GM18909 (cell line): ENCODE measurements at regions not wholly inside any gene's neighbourhood (a gene's known extent, or its start where the extent isn't known, plus 50 kb on each side); places are given as distances from the start of the nearest gene placed in this dataset.

Source experiments
- ATAC-seq: cut with Tn5 transposase; IDR thresholded peaks from one replicate; pipeline ENCODE4 v1.9.1; 2021; ENCODE audit warnings: mild to moderate bottlenecking; ENCODE audit not compliant: unreplicated experiment, poor library complexity

DNA sequence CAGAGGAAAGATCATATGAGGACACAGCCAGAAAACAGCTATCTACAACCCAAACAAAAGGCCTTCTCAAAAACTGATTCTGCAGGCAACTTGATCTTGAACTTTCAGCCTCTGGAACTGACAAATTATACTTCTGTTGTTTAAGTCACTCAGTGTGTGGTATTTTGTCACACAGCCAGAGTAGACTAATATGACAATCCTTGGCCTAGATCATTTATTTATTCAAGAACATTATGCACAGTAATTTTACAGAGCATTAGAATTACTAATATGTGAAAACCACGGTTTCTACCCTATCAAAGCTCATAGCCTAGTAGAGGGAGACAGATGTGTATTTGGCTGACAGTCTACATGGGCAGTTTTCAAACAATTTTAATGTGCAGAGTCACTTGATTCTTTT, 167.8 kb upstream of the PCDH18 start:
- ATAC-seq = no peak

DNA sequence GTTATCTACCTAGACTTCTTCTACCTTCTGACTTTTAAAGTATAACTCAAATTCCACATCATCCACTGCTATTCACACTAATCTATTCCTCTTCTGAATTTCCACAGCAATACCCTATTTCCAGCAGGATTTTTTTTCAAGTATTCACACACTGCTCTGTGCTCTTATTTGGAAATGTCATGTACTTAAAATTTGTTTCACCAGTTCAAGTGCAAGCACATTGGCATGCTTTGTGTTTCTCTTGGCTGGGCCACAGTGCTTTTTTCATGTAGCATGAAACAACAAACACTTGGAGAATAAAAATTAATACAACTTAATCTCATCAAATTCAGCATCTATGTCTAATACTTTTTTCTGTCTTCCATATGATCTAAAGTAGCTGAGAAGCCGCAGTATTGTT, 161.8 kb upstream of the PCDH18 start:
- ATAC-seq = no peak

DNA sequence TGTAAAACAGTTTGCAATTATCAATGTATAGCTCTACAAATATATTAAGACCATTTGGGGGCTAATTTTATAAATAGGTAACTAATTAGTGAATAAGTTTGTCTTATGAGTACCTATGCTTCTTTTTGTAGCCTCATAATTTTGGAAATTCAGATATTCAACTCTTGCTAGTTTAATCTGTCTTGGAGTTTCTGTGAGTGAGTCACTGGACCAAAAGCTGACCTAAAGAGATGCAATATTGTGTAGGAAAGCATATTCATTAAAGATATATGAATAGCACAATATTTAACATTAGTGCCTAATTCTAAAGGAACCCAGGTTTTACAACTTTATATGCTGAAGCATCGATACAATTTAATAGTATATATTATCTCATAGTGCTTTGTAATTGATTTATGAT, 161.3 kb upstream of the PCDH18 start:
- no peak for ATAC-seq

GRCh38 chr4:137692205-137692604, 159.9 kb upstream of the PCDH18 start:
- ATAC-seq = no peak

GRCh38 chr4:137688651-137689050, 156.4 kb upstream of the PCDH18 start:
- no peak for ATAC-seq

- no peak for ATAC-seq
Measured at GRCh38 chr4:137685357-137685756, 153.1 kb upstream of the PCDH18 start.

- ATAC-seq = no peak
Measured at GRCh38 chr4:137681081-137681480, 148.8 kb upstream of the PCDH18 start.

DNA sequence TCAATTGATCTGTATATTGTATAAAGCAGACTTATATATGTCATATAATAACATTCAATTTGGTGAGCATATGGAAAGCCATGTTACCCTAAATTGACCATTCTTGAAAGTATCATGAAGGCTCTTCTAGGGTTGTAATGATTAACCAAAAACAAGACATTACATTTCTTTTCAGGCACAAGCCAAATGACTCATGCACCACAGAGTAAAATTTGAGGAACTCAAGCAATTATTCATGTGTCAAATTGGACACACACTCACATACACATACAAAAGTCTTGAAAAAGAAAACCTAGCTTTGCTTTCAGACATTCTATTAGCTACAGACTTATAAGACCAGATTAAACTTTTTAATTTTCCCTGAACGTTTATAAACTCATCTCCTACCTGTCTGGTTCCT, 146.5 kb upstream of the PCDH18 start:
- ATAC-seq = peak; percentile 82

DNA sequence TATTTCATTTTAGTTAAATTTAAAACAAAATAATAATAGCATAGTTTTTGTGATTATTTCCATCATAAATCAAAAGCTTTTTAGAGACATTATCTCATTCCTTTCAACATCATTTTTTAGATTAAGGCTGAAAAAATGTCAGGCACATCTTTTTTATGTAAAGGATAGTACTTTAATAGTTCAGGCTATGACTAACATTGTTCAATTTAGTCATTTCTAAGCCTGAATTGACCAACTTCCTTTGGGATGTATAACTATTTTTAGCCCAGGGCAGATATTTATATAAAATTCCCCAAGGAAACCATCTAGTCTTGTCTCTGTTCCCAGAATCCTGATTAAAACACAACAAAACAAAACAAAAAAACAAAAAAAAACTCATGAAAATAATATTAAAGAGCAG, 145.6 kb upstream of the PCDH18 start:
- no peak for ATAC-seq

- peak; percentile 59 for ATAC-seq
Measured at GRCh38 chr4:137676357-137676998, 144.2 kb upstream of the PCDH18 start.

DNA sequence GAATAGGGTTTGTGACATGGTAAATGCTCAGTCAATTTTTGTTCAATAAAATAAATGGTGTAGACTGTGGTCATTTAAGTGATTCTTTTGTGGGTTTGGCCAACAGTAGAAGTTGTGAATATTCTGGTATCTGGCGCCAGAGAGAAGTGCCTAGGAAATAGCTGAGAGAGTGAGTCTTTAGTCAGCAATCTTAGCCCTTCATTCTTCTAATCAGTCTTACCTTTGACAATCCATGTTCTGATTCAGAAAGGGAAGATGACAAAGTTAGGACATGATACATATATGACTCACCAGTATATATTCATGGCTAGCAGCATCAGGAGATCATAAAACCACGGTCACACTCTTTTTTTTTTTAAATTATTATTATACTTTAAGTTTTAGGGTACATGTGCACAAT, 141.8 kb upstream of the PCDH18 start:
- no peak for ATAC-seq

DNA sequence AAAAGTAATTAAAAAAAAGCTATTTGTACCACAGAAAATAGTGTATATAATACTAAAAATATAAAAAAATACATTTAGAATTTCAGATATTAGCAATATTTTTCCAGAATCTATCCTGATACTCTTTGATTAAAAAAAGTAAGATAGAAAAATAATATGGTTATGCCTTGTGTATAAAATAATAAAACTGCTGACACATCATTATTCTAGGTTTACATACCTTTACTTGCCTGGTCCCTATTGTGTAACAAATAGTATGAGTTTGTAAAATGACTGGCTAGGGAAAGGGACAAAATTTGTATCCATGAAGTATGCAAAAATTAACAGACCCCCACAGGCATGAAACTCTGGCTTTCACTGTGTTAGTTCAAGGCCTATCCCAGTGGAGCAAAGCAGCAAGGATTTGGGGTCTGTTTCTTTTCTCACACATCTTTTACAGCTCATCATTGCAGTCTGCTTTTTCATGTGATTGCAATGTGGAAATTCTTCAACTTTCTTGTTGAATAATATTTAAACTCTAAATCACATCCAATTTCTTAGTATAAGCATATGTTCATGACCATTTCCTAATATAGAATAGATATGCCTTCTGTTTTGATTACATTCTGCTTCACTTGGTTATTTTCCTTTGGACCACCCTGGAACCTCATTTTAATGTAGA, 136.7 kb upstream of the PCDH18 start:
- ATAC-seq = no peak

- no peak for ATAC-seq
Measured at GRCh38 chr4:137664416-137664815, 132.1 kb upstream of the PCDH18 start.

DNA sequence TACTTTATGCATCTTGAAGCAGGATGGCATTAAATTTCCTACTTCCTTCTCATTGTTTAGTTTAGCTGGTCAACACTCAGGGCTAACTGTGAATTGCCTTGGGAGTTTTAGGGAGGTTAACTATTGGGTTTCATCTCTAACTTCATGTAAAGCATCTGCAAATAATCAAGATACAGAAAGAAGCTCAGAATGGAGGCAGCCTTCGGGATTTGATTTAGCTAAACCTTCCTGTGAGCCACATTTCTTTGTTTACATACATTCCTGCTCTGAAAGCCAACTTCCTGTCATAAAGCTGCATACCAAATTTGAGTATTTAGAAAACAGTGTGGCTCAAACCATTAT, 131.7 kb upstream of the PCDH18 start:
- ATAC-seq = no peak

DNA sequence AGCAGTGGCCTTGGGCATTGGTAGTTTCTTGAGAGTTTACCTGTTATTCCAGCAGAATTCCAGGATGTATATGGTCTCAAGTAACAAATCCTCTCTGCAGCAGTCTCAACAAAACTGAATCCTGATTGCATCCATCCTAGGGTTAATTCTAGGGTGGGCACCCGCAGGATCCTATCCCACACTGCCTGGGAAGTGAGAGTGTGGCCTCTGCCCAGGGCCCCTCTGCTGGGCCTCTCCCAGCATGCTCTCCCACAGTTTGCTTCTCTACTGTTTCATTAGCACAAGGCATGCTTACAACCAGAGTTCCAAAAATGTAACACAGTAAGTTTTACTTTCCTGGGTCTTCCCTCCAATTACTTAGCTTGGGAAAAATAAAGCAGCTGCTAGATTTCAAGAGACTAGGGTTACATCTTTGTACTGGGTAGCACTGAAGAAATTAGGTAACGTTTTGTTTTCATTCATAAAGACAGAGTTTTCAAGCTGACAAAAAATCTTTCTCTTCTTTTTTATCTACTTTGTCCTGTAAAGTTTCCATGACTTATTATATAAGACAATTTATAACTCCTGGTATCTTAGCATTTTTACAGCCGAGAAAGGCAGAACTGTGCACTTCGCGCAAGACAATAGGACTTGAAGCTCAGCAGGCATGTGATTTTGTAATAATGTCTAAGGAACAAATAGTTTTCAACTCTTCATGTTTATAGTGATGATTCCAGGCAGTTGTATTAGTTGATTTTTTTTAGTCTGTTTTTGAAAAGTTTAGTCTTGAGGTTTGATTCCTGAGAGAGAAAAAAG, 131.2 kb upstream of the PCDH18 start:
- no peak for ATAC-seq

DNA sequence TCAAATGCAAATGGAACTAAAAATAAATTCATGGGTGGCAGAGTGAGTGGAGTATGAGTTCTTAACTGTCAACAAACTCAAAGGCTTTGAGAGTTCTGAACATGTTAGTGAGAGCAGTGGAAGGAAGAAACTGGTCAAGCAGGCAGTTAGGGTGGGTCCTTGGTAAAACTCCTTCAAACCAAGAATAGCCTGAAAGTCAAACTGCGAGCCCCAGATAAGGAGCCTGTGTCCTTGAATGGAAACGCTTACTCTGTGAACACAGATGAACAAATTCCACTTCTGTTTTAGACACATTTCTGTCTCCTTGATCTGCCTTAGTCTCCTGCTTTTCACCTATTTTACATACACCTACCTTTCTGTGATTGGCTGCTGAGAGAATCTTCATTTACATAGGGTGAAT, 129.4 kb upstream of the PCDH18 start:
- ATAC-seq = no peak

DNA sequence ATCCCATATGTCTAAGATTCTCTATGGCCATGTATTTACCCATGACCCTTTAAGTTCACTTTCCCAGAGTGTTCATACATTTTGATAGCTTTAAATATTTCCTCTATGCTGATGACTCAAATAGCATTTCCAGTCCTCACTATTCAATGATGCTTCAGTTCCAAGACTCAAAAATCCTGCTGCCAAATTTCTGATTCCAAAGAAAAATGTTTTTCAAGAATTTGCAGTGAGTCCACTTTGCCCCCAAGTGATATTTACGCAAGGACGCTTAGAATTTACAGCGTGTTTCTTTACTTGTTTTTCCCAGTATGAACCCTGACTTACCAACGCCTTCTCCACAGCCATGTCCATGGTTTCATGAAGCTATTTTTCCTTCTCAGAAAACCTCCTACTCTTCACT, 127.9 kb upstream of the PCDH18 start:
- no peak for ATAC-seq

- ATAC-seq = no peak
Measured at GRCh38 chr4:137659431-137659830, 127.1 kb upstream of the PCDH18 start.

- ATAC-seq = no peak
Measured at GRCh38 chr4:137656661-137657060, 124.4 kb upstream of the PCDH18 start.

GRCh38 chr4:137655302-137655701, 123.0 kb upstream of the PCDH18 start:
- ATAC-seq = no peak

DNA sequence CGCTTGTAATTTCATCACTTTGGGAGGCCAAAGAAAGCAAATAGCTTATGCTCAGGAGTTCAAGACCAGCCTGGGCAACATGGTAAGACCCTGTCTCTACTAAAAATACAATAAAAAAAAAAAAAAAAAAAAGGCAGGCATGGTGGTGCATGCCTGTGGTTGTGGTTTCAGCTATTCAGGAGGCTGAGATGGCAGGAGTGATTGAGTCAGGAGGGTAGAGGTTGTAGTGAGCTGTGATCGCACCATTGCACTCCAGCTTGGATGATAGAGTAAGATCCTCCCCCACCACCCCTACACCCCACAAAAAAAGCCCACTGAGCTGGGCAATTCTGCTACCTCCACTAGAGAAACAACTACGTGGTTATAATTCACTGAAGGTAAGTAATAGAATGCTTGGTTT, 118.8 kb upstream of the PCDH18 start:
- no peak for ATAC-seq
